ENCODE measurements at regions not wholly inside any gene's neighbourhood (a gene's known extent, or its start where the extent isn't known, plus 50 kb on each side); places are given as distances from the start of the nearest gene placed in this dataset.
"Not testable (repeated sequence)": the region's sequence is repeated elsewhere in the genome, so short reads cannot be mapped to it uniquely, and the experiment has no call there.

DNA sequence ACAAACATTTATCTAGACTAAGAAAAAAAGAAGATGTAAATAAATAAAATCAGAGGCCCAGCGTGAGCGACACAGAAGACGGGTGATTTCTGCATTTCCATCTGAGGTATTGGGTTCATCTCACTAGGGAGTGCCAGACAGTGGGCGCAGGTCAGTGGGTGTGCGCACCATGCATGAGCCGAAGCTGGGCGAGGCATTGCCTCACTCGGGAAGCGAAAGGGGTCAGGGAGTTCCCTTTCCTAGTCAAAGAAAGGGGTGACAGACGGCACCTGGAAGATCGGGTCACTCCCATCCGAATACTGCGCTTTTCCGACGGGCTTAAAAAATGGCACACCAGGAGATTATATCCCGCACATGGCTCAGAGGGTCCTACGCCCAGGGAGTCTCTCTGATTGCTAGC is 79.5 kb upstream of the ABCD2 start:
- H3K4me2 ChIP-seq; DNase-seq (ENCODE audit: low read depth in 1 of 2, low spot score in 1 of 2); H3K27ac ChIP-seq; H3K9me3 ChIP-seq; ATAC-seq; H3K4me3 ChIP-seq; H3K4me1 ChIP-seq; FAIRE-seq; POLR2A ChIA-PET; CTCF ChIA-PET: not testable (repeated sequence)
- WGBS (ENCODE audit: missing lambda C conversion rate): 76% methylated on average over 17 of the region's 17 CpGs

DNA sequence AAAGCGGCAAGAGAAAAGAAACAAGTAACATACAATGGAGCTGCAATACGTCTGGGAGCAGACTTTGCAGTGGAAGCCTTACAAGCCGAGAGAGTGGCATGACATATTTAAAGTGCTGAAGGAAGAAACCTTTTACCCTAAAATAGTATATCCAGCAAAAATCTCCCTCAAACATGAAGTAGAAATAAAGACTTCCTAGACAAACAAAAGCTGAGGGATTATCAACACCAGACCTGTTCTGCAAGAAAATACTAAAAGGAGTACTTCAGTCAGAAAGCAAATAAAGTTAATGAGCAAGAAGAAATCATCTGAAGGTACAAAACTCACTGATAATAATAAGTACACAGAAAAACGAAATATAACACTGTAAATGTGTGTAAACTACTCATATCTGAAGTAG is 77.5 kb upstream of the ABCD2 start:
- Histone ChIP-seq H3K4me2 (no peak overlapping the region), H3K4me3 (no peak overlapping the region), H3K27ac (no peak overlapping the region), H3K4me1 (no peaks in the 10 kb centered on the region), H3K9me3 (no peaks in the 10 kb centered on the region)
- POLR2A ChIA-PET: no interaction called here
- DNase-seq (ENCODE audit: low read depth in 1 of 2, low spot score in 1 of 2) (no peak), ATAC-seq (no peak), FAIRE-seq (no peak)
- TF ChIP-seq, protein P1, sequence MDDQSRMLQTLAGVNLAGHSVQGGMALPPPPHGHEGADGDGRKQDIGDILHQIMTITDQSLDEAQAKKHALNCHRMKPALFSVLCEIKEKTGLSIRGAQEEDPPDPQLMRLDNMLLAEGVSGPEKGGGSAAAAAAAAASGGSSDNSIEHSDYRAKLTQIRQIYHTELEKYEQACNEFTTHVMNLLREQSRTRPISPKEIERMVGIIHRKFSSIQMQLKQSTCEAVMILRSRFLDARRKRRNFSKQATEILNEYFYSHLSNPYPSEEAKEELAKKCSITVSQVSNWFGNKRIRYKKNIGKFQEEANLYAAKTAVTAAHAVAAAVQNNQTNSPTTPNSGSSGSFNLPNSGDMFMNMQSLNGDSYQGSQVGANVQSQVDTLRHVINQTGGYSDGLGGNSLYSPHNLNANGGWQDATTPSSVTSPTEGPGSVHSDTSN (IDR thresholded peaks at IDR 0.05): no peak
- TF ChIP-seq FOSL2 (IDR thresholded peaks at IDR 0.05): no peak
- TF ChIP-seq FOSL2 (CRISPR knock-in tag; IDR thresholded peaks at IDR 0.05): no peak
- TF ChIP-seq FOXS1 (CRISPR knock-in tag; IDR thresholded peaks at IDR 0.05): no peak
- TF ChIP-seq RARB (CRISPR knock-in tag; IDR thresholded peaks at IDR 0.05): no peak
- no peak for TF ChIP-seq GATA3 (IDR thresholded peaks at IDR 0.05; ENCODE audit: borderline replicate concordance)
- no peak for TF ChIP-seq HEYL (CRISPR knock-in tag; IDR thresholded peaks at IDR 0.05)
- CTCF ChIA-PET: no interaction called here
- 42% methylated on average over 4 of the region's 4 CpGs for WGBS (ENCODE audit: missing lambda C conversion rate)

DNA sequence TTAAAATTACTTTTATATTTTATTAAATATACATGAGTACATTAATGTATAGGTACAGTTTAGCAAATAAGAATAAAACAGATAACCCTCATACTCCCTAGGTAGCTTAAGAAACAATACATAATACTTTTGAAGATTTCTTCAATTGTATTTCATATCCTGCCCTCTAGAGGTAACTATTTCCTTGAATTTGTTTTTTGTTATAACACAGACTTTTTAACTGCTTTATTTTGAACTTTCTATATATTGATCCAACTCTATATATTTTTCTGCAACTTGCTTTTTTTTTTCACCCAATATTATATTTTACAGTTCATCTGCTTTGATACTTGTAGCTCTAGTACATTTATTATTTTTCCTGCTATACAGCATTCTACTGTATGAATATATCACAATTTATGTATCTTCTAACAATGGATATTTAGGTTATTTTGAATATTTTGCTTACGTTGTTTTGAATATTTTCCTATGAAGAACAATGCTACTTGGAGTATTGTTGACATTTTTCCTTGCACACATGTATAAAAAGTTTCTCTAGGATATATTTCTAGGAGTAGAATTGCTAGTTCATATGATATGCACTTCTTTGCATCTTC is 72.8 kb upstream of the ABCD2 start:
- DNase-seq (ENCODE audit: low read depth in 1 of 2, low spot score in 1 of 2): no peak
- FAIRE-seq: no peak

More for the DNA sequence above, 72.8 kb upstream of the ABCD2 start:
- no peak overlapping the region for H3K27ac ChIP-seq
- H3K4me1 ChIP-seq: no peaks in the 10 kb centered on the region
- ChIA-PET POLR2A (no interaction called here), CTCF (interaction anchor here (0.6 to 1.7 kb wide), 6 partner anchors 70 to 420 kb away, joined by 3 to 5 read pairs (median 4); no protein-coding TSS in a partner anchor)
- 0% methylated on average over 1 of the region's 1 CpG for WGBS (ENCODE audit: missing lambda C conversion rate)
- TF ChIP-seq EHF (CRISPR knock-in tag; IDR thresholded peaks at IDR 0.05): no peak
- TF ChIP-seq, protein P2, sequence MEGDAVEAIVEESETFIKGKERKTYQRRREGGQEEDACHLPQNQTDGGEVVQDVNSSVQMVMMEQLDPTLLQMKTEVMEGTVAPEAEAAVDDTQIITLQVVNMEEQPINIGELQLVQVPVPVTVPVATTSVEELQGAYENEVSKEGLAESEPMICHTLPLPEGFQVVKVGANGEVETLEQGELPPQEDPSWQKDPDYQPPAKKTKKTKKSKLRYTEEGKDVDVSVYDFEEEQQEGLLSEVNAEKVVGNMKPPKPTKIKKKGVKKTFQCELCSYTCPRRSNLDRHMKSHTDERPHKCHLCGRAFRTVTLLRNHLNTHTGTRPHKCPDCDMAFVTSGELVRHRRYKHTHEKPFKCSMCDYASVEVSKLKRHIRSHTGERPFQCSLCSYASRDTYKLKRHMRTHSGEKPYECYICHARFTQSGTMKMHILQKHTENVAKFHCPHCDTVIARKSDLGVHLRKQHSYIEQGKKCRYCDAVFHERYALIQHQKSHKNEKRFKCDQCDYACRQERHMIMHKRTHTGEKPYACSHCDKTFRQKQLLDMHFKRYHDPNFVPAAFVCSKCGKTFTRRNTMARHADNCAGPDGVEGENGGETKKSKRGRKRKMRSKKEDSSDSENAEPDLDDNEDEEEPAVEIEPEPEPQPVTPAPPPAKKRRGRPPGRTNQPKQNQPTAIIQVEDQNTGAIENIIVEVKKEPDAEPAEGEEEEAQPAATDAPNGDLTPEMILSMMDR (IDR thresholded peaks at IDR 0.05): peak; percentile 38; the same call in 2 of the 3 replicates
- TF ChIP-seq, protein P3, sequence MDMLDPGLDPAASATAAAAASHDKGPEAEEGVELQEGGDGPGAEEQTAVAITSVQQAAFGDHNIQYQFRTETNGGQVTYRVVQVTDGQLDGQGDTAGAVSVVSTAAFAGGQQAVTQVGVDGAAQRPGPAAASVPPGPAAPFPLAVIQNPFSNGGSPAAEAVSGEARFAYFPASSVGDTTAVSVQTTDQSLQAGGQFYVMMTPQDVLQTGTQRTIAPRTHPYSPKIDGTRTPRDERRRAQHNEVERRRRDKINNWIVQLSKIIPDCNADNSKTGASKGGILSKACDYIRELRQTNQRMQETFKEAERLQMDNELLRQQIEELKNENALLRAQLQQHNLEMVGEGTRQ (IDR thresholded peaks at IDR 0.05): no peak
- TF ChIP-seq, protein P4, sequence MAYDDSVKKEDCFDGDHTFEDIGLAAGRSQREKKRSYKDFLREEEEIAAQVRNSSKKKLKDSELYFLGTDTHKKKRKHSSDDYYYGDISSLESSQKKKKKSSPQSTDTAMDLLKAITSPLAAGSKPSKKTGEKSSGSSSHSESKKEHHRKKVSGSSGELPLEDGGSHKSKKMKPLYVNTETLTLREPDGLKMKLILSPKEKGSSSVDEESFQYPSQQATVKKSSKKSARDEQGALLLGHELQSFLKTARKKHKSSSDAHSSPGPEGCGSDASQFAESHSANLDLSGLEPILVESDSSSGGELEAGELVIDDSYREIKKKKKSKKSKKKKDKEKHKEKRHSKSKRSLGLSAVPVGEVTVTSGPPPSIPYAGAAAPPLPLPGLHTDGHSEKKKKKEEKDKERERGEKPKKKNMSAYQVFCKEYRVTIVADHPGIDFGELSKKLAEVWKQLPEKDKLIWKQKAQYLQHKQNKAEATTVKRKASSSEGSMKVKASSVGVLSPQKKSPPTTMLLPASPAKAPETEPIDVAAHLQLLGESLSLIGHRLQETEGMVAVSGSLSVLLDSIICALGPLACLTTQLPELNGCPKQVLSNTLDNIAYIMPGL (CRISPR knock-in tag; IDR thresholded peaks at IDR 0.05; ENCODE audit: borderline replicate concordance): no peak
- TF ChIP-seq TFCP2L1 (CRISPR knock-in tag; IDR thresholded peaks at IDR 0.05): no peak
- TF ChIP-seq GATA3 (IDR thresholded peaks at IDR 0.05; ENCODE audit: borderline replicate concordance): no peak
- peak; percentile 46 to 58 for TF ChIP-seq RAD21 (conservative IDR thresholded peaks at IDR 0.05 in 1 of 2, IDR thresholded peaks at IDR 0.05 in 1 of 2)
- TF ChIP-seq KDM5A (IDR thresholded peaks at IDR 0.05): no peak
- no peak for TF ChIP-seq FOSB (CRISPR knock-in tag; IDR thresholded peaks at IDR 0.05)
- TF ChIP-seq, protein P5, sequence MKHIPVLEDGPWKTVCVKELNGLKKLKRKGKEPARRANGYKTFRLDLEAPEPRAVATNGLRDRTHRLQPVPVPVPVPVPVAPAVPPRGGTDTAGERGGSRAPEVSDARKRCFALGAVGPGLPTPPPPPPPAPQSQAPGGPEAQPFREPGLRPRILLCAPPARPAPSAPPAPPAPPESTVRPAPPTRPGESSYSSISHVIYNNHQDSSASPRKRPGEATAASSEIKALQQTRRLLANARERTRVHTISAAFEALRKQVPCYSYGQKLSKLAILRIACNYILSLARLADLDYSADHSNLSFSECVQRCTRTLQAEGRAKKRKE (CRISPR knock-in tag; IDR thresholded peaks at IDR 0.05; ENCODE audit: low read depth): no peak
- TF ChIP-seq, protein P6, sequence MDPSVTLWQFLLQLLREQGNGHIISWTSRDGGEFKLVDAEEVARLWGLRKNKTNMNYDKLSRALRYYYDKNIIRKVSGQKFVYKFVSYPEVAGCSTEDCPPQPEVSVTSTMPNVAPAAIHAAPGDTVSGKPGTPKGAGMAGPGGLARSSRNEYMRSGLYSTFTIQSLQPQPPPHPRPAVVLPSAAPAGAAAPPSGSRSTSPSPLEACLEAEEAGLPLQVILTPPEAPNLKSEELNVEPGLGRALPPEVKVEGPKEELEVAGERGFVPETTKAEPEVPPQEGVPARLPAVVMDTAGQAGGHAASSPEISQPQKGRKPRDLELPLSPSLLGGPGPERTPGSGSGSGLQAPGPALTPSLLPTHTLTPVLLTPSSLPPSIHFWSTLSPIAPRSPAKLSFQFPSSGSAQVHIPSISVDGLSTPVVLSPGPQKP (IDR thresholded peaks at IDR 0.05; ENCODE audit: low read depth, low read length): no peak
- peak; percentile 53 for TF ChIP-seq SMC3 (IDR thresholded peaks at IDR 0.05)
- no peak overlapping the region for H3K4me2 ChIP-seq
- ATAC-seq: no peak
- H3K4me3 ChIP-seq: no peak overlapping the region
- H3K9me3 ChIP-seq: no peaks in the 10 kb centered on the region
